Cardiac muscle cell (in vitro differentiated cells and primary cell): ENCODE measurements at regions not wholly inside any gene's neighbourhood (a gene's known extent, or its start where the extent isn't known, plus 50 kb on each side); places are given as distances from the start of the nearest gene placed in this dataset.

Experiments
- DNase-seq, 2 donors: peaks; one replicate each; pipeline versions ENCODE4 v3.0.0 to v3.0.0-alpha.2; 2010 to 2017; ENCODE audit warnings: low read depth in 1 of 2, low spot score in 1 of 2
- H3K27ac ChIP-seq: fragments of 200-600 bp; sonication (generic); 2 replicates; pipeline ENCODE4 v1.5.1; 2016
- H3K27me3 ChIP-seq: fragments of 200-600 bp; sonication (generic); 2 replicates; pipeline ENCODE4 v1.6.0; 2016; ENCODE audit warnings: control low read depth
- H3K36me3 ChIP-seq: fragments of 200-600 bp; sonication (generic); 2 replicates; pipeline ENCODE4 v1.5.1; 2016; ENCODE audit warnings: control low read depth
- H3K4me1 ChIP-seq: fragments of 200-600 bp; sonication (generic); 2 replicates; pipeline ENCODE4 v1.8.1; 2017; ENCODE audit warnings: low read depth, mild to moderate bottlenecking, mixed run types
- H3K4me3 ChIP-seq: fragments of 200-600 bp; sonication (generic); 2 replicates; pipeline ENCODE4 v1.5.1; 2016; ENCODE audit warnings: mild to moderate bottlenecking
- H3K9me3 ChIP-seq: fragments of 200-600 bp; sonication (generic); 2 replicates; pipeline ENCODE4 v1.5.1; 2017; ENCODE audit warnings: low read depth, mild to moderate bottlenecking, control low read depth
- CTCF ChIP-seq: IDR thresholded peaks from 2 replicates; pipeline ENCODE4 v1.5.1; 2012; ENCODE audit warnings: low read depth, mild to moderate bottlenecking, low read length

- H3K9me3 ChIP-seq = no peaks in the 10 kb centered on the region
- no peak overlapping the region for H3K4me3 ChIP-seq
- H3K36me3 ChIP-seq = no peaks in the 10 kb centered on the region
- no peak overlapping the region for H3K27ac ChIP-seq
- H3K27me3 ChIP-seq = no peaks in the 10 kb centered on the region
- no peaks in the 10 kb centered on the region for H3K4me1 ChIP-seq
- no peak for TF ChIP-seq CTCF
- no peak for DNase-seq
Measured at GRCh38 chr9:80410106-80410505, 838.3 kb downstream of the TLE4 start.

GRCh38 chr9:80407220-80407619 lies 835.5 kb downstream of the TLE4 start:
- Histone ChIP-seq H3K27ac (no peak overlapping the region), H3K9me3 (no peaks in the 10 kb centered on the region), H3K27me3 (no peaks in the 10 kb centered on the region), H3K4me1 (no peaks in the 10 kb centered on the region), H3K4me3 (no peak overlapping the region), H3K36me3 (no peaks in the 10 kb centered on the region)
- DNase-seq = no peak
- no peak for TF ChIP-seq CTCF

GRCh38 chr9:80401243-80401642 lies 829.5 kb downstream of the TLE4 start:
- TF ChIP-seq CTCF = no peak
- no peak overlapping the region for H3K4me3 ChIP-seq
- H3K27me3 ChIP-seq = no peaks in the 10 kb centered on the region
- no peak for DNase-seq
- no peaks in the 10 kb centered on the region for H3K9me3 ChIP-seq
- H3K36me3 ChIP-seq = no peaks in the 10 kb centered on the region
- H3K4me1 ChIP-seq = no peaks in the 10 kb centered on the region
- no peak overlapping the region for H3K27ac ChIP-seq

- no peak overlapping the region for H3K27ac ChIP-seq
- H3K4me3 ChIP-seq = no peak overlapping the region
- no peaks in the 10 kb centered on the region for H3K4me1 ChIP-seq
- H3K9me3 ChIP-seq = no peaks in the 10 kb centered on the region
- no peaks in the 10 kb centered on the region for H3K36me3 ChIP-seq
- DNase-seq = no peak
- TF ChIP-seq CTCF = no peak
- no peaks in the 10 kb centered on the region for H3K27me3 ChIP-seq
Measured at GRCh38 chr9:80400624-80401230, 829.0 kb downstream of the TLE4 start.

- H3K27ac ChIP-seq = no peak overlapping the region
- TF ChIP-seq CTCF = no peak
Measured at GRCh38 chr9:80399606-80400005, 827.8 kb downstream of the TLE4 start.

GRCh38 chr9:80387828-80388227 lies 816.1 kb downstream of the TLE4 start:
- Histone ChIP-seq H3K36me3 (no peaks in the 10 kb centered on the region), H3K4me1 (no peaks in the 10 kb centered on the region), H3K27me3 (no peaks in the 10 kb centered on the region), H3K27ac (no peak overlapping the region), H3K9me3 (no peaks in the 10 kb centered on the region), H3K4me3 (no peak overlapping the region)
- no peak for DNase-seq
- TF ChIP-seq CTCF = no peak

More at GRCh38 chr9:80399606-80400005, 827.8 kb downstream of the TLE4 start:
- no peak for DNase-seq
- no peaks in the 10 kb centered on the region for H3K36me3 ChIP-seq
- H3K27me3 ChIP-seq = no peaks in the 10 kb centered on the region
- H3K4me3 ChIP-seq = no peak overlapping the region
- no peaks in the 10 kb centered on the region for H3K9me3 ChIP-seq
- H3K4me1 ChIP-seq = no peaks in the 10 kb centered on the region
